ENCODE measurements at regions not wholly inside any gene's neighbourhood (a gene's known extent, or its start where the extent isn't known, plus 50 kb on each side); places are given as distances from the start of the nearest gene placed in this dataset.
"Not testable (repeated sequence)": the region's sequence is repeated elsewhere in the genome, so short reads cannot be mapped to it uniquely, and the experiment has no call there.

DNA sequence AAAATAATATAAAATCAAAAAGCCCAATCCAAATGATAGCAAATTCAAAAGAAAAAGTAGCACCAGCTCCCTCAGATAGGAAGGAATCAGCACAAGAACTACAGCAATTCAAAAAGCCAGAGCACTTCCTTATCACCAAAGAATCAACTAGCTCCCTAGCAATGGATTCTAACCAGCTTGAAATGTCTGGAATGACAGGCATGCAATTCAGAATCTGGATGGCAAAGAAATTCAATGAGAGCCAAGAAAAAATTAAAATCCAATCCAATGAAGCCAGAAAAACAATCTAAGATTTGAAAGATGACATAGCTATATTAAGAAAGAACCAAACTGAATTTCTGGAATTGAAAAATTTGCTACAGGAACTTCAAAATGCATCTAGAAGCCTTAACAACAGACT is 1334.4 kb upstream of the ALCAM start:
- no peak for DNase-seq
- H3K27me3 Mint-ChIP-seq, result no peaks in the 10 kb centered on the region
- H3K4me3 Mint-ChIP-seq, result no peak overlapping the region
- H3K9me3 Mint-ChIP-seq, result peaks cover 3% of the 10 kb centered on the region
- no peaks in the 10 kb centered on the region for H3K4me1 Mint-ChIP-seq
- H3K36me3 Mint-ChIP-seq, result no peaks in the 10 kb centered on the region
- no peak overlapping the region for H3K27ac Mint-ChIP-seq

GRCh38 chr3:104040896-104041295 is 1325.8 kb upstream of the ALCAM start:
- Mint-ChIP-seq H3K27me3 (no peaks in the 10 kb centered on the region), H3K27ac (no peak overlapping the region), H3K4me3 (no peak overlapping the region), H3K4me1 (no peaks in the 10 kb centered on the region), H3K36me3 (no peaks in the 10 kb centered on the region), H3K9me3 (peaks cover 4% of the 10 kb centered on the region)
- no peak for DNase-seq

GRCh38 chr3:104043001-104043543 is 1323.6 kb upstream of the ALCAM start:
- H3K4me3 Mint-ChIP-seq, result not testable (repeated sequence)

GRCh38 chr3:104044002-104044401 is 1322.7 kb upstream of the ALCAM start:
- no peaks in the 10 kb centered on the region for H3K4me1 Mint-ChIP-seq
- H3K4me3 Mint-ChIP-seq, result no peak overlapping the region
- H3K36me3 Mint-ChIP-seq, result no peaks in the 10 kb centered on the region
- no peak overlapping the region for H3K27ac Mint-ChIP-seq
- no peak for DNase-seq
- H3K9me3 Mint-ChIP-seq, result peaks cover 3% of the 10 kb centered on the region
- H3K27me3 Mint-ChIP-seq, result no peaks in the 10 kb centered on the region

More at GRCh38 chr3:104043001-104043543, 1323.6 kb upstream of the ALCAM start:
- DNase-seq, H3K27me3 Mint-ChIP-seq, H3K27ac Mint-ChIP-seq, H3K9me3 Mint-ChIP-seq, H3K36me3 Mint-ChIP-seq, H3K4me1 Mint-ChIP-seq: not testable (repeated sequence)

- Mint-ChIP-seq H3K9me3 (no peaks in the 10 kb centered on the region), H3K4me3 (no peak overlapping the region), H3K27ac (no peak overlapping the region), H3K4me1 (no peaks in the 10 kb centered on the region), H3K27me3 (no peaks in the 10 kb centered on the region), H3K36me3 (no peaks in the 10 kb centered on the region)
- no peak for DNase-seq
These were observed 1300.1 kb upstream of the ALCAM start for GRCh38 chr3:104066658-104067057.

DNA sequence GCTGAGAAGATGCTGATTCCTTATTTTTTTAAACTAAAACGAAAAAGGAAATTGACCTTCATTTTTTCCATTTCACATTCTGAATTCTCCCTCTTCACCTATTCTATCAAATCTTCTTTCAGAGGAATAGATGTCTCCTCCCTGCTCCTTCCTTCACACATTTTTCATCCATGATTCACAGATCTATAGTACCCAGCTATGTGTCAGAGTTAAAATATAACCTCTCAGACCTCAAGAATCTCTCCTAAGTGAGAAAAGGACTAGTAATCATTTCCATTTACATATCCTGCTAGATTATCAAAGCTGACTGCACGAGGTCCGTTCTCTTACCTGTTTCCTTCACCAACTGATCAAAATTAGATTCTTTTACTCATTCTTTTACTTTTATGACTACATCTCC is 1297.6 kb upstream of the ALCAM start:
- Mint-ChIP-seq H3K4me3 (no peak overlapping the region), H3K9me3 (peaks cover 2% of the 10 kb centered on the region), H3K4me1 (no peaks in the 10 kb centered on the region), H3K36me3 (no peaks in the 10 kb centered on the region), H3K27ac (no peak overlapping the region), H3K27me3 (no peaks in the 10 kb centered on the region)
- DNase-seq, result no peak

DNA sequence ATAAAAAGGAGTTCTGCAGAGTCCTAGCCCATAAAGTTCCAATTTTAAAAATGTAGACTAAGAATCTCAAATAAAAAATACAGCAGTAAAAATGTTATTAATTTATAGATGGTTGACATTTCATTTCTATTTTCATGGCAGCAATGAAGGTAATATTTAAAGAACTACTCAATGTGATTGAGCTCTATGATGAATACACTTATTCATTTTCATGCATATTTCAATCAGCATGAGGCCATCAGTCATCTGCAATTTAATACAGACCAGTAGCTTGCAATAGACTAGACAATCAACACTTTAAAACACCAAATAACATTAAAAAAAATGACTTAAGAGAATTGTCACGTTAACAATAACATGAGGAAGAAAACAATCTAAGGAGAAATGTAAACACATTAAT is 1295.8 kb upstream of the ALCAM start:
- Mint-ChIP-seq H3K4me1 (no peaks in the 10 kb centered on the region), H3K27ac (no peak overlapping the region), H3K27me3 (no peaks in the 10 kb centered on the region), H3K4me3 (no peak overlapping the region), H3K36me3 (no peaks in the 10 kb centered on the region), H3K9me3 (peaks cover 2% of the 10 kb centered on the region)
- DNase-seq, result no peak

- Mint-ChIP-seq H3K9me3 (no peaks in the 10 kb centered on the region), H3K4me3 (no peak overlapping the region), H3K27me3 (no peaks in the 10 kb centered on the region), H3K4me1 (no peaks in the 10 kb centered on the region), H3K36me3 (no peaks in the 10 kb centered on the region), H3K27ac (no peak overlapping the region)
- no peak for DNase-seq
These were observed 1286.6 kb upstream of the ALCAM start for GRCh38 chr3:104080088-104080626.

- Mint-ChIP-seq H3K4me3 (no peak overlapping the region), H3K27ac (no peak overlapping the region), H3K4me1 (no peaks in the 10 kb centered on the region), H3K36me3 (no peaks in the 10 kb centered on the region), H3K9me3 (peaks cover 16% of the 10 kb centered on the region), H3K27me3 (no peaks in the 10 kb centered on the region)
- DNase-seq, result no peak
These were observed 1278.0 kb upstream of the ALCAM start for GRCh38 chr3:104088738-104089137.

GRCh38 chr3:104089987-104090386 is 1276.7 kb upstream of the ALCAM start:
- H3K4me3 Mint-ChIP-seq, H3K4me1 Mint-ChIP-seq, H3K36me3 Mint-ChIP-seq, H3K27ac Mint-ChIP-seq, DNase-seq, H3K27me3 Mint-ChIP-seq: not testable (repeated sequence)
- H3K9me3 Mint-ChIP-seq, result peaks cover 16% of the 10 kb centered on the region

DNA sequence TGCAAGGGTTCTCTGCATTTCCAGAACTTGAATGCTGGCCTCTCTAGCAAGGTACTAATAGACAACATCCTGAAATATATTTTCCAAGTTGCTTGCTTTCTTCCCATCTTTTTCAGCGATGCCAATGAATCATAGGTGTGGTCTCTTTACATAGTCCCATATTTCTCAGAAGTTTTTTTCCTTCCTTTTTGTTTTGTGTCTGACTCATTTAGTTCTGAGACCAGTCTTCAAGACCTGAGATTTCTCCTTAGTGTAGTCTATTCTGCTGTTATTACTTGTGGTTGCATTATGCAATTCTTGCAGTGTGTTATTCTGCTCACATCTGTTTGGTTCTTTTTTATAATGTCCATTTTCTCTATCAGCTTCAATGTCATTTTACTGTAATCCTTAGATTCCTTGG is 1265.0 kb upstream of the ALCAM start:
- H3K27ac Mint-ChIP-seq, result no peak overlapping the region
- no peaks in the 10 kb centered on the region for H3K4me1 Mint-ChIP-seq
- no peaks in the 10 kb centered on the region for H3K27me3 Mint-ChIP-seq
- H3K4me3 Mint-ChIP-seq, result no peak overlapping the region
- no peaks in the 10 kb centered on the region for H3K36me3 Mint-ChIP-seq
- H3K9me3 Mint-ChIP-seq, result no peaks in the 10 kb centered on the region
- DNase-seq, result no peak

DNA sequence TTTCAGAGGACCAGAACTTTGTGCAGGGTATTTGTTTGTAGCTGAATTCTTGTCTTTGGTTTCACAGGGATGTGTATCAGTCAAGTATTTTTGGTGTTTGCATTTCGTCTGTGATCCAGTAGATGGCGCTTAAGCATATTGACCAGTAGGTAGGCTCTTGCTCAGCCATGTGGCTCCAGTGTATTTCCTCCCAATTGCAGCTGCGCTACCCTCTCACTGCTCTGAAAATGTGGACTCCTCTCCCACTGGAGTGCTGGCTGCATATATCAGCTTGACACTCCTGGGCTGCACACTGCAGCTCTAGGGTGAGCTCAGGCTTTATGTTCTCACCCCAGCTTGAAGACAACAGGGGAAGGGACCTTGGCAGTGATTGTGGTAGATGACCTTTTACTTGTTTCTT is 1264.3 kb upstream of the ALCAM start:
- no peaks in the 10 kb centered on the region for H3K9me3 Mint-ChIP-seq
- no peaks in the 10 kb centered on the region for H3K36me3 Mint-ChIP-seq
- H3K27me3 Mint-ChIP-seq, result no peaks in the 10 kb centered on the region
- no peaks in the 10 kb centered on the region for H3K4me1 Mint-ChIP-seq
- H3K4me3 Mint-ChIP-seq, result no peak overlapping the region
- no peak overlapping the region for H3K27ac Mint-ChIP-seq
- DNase-seq, result no peak

DNA sequence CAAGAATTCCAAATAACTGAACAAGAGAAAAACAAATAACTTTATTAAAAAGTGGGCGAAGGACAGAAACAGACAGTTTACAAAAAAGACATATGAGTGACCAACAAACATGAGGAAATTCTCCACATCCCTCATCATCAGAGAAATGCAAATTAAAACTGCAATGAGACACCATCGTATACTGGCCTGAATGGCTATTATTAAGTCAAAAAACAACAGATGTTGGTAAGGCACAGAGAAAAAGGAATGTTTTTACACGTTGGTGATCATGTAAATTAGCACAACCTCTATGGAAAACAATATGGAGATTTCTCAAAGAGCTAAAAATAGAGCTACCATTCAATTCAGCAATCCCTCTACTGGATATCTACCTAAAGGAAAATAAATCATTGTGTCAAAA is 1260.4 kb upstream of the ALCAM start:
- no peaks in the 10 kb centered on the region for H3K27me3 Mint-ChIP-seq
- H3K36me3 Mint-ChIP-seq, result no peaks in the 10 kb centered on the region
- H3K9me3 Mint-ChIP-seq, result no peaks in the 10 kb centered on the region
- no peaks in the 10 kb centered on the region for H3K4me1 Mint-ChIP-seq
- H3K27ac Mint-ChIP-seq, result no peak overlapping the region
- no peak overlapping the region for H3K4me3 Mint-ChIP-seq
- no peak for DNase-seq

DNA sequence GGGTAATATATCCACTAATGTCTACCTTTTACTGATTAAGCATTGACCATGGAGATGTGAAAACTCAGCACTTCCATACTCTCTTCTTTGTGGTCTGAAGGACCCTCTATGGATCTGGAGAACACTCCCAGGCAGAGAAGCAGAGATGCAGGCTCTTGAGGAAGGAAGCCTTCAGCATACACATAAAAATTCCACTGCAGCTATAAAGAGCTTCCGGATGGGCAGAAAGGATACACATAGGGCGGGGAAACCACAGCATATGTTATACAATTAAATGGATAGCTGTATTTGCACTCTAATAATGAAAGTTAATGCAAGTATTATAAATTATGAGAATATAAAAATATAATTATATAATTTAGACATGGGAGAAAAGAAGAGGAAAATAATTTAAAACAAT is 1258.2 kb upstream of the ALCAM start:
- no peak overlapping the region for H3K27ac Mint-ChIP-seq
- DNase-seq, result no peak
- H3K27me3 Mint-ChIP-seq, result no peaks in the 10 kb centered on the region
- H3K4me1 Mint-ChIP-seq, result no peaks in the 10 kb centered on the region
- no peaks in the 10 kb centered on the region for H3K36me3 Mint-ChIP-seq
- no peak overlapping the region for H3K4me3 Mint-ChIP-seq
- no peaks in the 10 kb centered on the region for H3K9me3 Mint-ChIP-seq

DNA sequence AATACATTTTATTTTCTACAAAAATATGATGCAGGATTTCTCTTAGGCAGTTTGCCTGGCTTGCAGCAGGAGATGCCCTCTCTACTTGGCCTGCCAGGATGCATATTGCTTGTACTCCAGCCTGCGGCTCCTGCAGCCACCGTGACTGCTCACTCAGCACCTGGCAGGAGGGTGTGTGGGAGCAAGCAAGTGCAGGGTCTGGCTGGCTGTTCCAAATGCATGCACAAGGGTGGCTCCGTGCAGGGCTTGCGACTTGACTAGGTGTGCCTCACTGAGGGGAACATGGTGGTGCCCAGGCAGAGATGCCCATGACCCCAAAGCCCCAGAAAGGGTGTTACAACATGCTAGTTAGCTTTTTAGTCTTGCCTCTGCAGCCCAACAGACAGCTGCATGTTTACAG is 1240.2 kb upstream of the ALCAM start:
- Mint-ChIP-seq H3K27ac (no peak overlapping the region), H3K36me3 (no peaks in the 10 kb centered on the region), H3K27me3 (no peaks in the 10 kb centered on the region), H3K4me3 (no peak overlapping the region), H3K9me3 (peaks cover 6% of the 10 kb centered on the region), H3K4me1 (no peaks in the 10 kb centered on the region)
- DNase-seq, result no peak

GRCh38 chr3:104126864-104127553 is 1239.7 kb upstream of the ALCAM start:
- Mint-ChIP-seq H3K9me3 (peaks cover 6% of the 10 kb centered on the region), H3K27ac (no peak overlapping the region), H3K36me3 (no peaks in the 10 kb centered on the region), H3K27me3 (no peaks in the 10 kb centered on the region), H3K4me3 (no peak overlapping the region), H3K4me1 (no peaks in the 10 kb centered on the region)
- DNase-seq, result no peak

Measured in activated naive CD8-positive, alpha-beta T cell treated with anti-CD3 and anti-CD28 coated beads for 36 hours (primary cell).